ENCODE measurements at regions not wholly inside any gene's neighbourhood (a gene's known extent, or its start where the extent isn't known, plus 50 kb on each side); places are given as distances from the start of the nearest gene placed in this dataset.

DNA sequence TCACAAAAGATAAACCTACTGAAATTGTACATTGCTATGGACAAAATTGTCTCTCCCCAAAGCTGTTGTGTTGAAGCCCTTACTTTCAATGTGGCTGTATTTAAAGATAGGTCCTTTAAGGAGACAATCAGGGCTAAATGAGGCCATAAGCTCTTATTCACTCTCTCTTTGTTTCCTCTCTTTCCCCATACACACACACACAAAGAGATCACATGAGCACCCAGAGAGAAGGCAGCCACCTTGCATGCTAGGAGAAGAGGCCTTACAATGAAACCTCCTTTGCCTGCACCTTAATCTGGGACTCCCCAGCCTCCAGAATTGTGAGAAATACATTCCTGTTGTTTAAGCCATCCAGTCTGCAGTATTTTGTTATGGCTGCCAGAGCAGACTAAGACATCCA, 1295.6 kb upstream of the CDH6 start:
- H3K27ac ChIP-seq (ENCODE audit: low read depth, low read length, poor library complexity, severe bottlenecking) = no peak overlapping the region
- H4K20me1 ChIP-seq (ENCODE audit: insufficient read depth, low read length) = no peaks in the 10 kb centered on the region
- no peaks in the 10 kb centered on the region for H3K4me1 ChIP-seq (ENCODE audit: insufficient read depth, low read length, poor library complexity, severe bottlenecking)
- H3K9me3 ChIP-seq (ENCODE audit: low read length) = no peaks in the 10 kb centered on the region
- no peak overlapping the region for H3K4me2 ChIP-seq (ENCODE audit: low read length)
- intact Hi-C loops (cut with micrococcal nuclease; ENCODE audit: unreplicated experiment) = no loop called here
- CTCF ChIA-PET (ENCODE audit: unreplicated experiment) = no interaction called here
- no TSS peak for BruUV-seq (replicated peaks)
- H3K79me2 ChIP-seq (ENCODE audit: insufficient read depth, low read depth, low read length) = no peaks in the 10 kb centered on the region
- no peaks in the 10 kb centered on the region for H3K36me3 ChIP-seq (ENCODE audit: insufficient read depth, low read length)
- no peak overlapping the region for H2AFZ ChIP-seq (ENCODE audit: low read length)
- DNase-seq (ENCODE audit: low spot score) = no peak
- H3K4me3 ChIP-seq (ENCODE audit: low read depth, low read length, poor library complexity, severe bottlenecking) = no peak overlapping the region
- POLR2A ChIA-PET = interaction anchor here (0.6 kb wide), 1 partner anchor 53 kb away, joined by 3 read pairs; no protein-coding TSS in a partner anchor
- no peaks in the 10 kb centered on the region for H3K9me2 ChIP-seq (ENCODE audit: insufficient read depth, low read length)
- TF ChIP-seq, protein P1, sequence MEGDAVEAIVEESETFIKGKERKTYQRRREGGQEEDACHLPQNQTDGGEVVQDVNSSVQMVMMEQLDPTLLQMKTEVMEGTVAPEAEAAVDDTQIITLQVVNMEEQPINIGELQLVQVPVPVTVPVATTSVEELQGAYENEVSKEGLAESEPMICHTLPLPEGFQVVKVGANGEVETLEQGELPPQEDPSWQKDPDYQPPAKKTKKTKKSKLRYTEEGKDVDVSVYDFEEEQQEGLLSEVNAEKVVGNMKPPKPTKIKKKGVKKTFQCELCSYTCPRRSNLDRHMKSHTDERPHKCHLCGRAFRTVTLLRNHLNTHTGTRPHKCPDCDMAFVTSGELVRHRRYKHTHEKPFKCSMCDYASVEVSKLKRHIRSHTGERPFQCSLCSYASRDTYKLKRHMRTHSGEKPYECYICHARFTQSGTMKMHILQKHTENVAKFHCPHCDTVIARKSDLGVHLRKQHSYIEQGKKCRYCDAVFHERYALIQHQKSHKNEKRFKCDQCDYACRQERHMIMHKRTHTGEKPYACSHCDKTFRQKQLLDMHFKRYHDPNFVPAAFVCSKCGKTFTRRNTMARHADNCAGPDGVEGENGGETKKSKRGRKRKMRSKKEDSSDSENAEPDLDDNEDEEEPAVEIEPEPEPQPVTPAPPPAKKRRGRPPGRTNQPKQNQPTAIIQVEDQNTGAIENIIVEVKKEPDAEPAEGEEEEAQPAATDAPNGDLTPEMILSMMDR (conservative IDR thresholded peaks at IDR 0.05; ENCODE audit: low read length) = no peak

DNA sequence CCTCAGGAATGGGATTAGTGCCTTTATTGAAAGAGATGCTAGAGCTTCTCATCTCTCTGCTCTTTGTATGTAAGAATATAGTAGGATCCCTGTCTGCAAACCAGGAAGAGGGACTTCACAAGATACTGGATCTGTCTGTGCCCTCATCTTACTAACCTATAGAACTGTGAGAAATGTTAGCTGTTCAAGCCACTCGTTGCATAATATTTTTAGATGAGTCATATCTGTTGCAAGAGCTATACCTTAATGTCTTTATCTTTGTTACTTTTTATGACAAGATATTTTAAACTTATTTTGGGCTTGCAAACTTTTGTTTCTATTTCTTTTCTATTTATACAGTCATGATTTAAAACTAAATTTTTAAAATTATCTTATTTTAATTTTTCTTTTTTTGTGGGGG, 1296.8 kb upstream of the CDH6 start:
- no peaks in the 10 kb centered on the region for H3K36me3 ChIP-seq (ENCODE audit: insufficient read depth, low read length)
- DNase-seq (ENCODE audit: low spot score) = no peak
- BruUV-seq (replicated peaks) = no TSS peak
- no peak overlapping the region for H3K4me3 ChIP-seq (ENCODE audit: low read depth, low read length, poor library complexity, severe bottlenecking)
- ChIA-PET POLR2A (no interaction called here), CTCF (ENCODE audit: unreplicated experiment) (no interaction called here)
- no peak overlapping the region for H3K4me2 ChIP-seq (ENCODE audit: low read length)
- H2AFZ ChIP-seq (ENCODE audit: low read length) = no peak overlapping the region
- no peaks in the 10 kb centered on the region for H3K9me3 ChIP-seq (ENCODE audit: low read length)
- H3K4me1 ChIP-seq (ENCODE audit: insufficient read depth, low read length, poor library complexity, severe bottlenecking) = no peaks in the 10 kb centered on the region
- H3K27ac ChIP-seq (ENCODE audit: low read depth, low read length, poor library complexity, severe bottlenecking) = no peak overlapping the region
- no peaks in the 10 kb centered on the region for H3K79me2 ChIP-seq (ENCODE audit: insufficient read depth, low read depth, low read length)
- H3K9me2 ChIP-seq (ENCODE audit: insufficient read depth, low read length) = no peaks in the 10 kb centered on the region
- H4K20me1 ChIP-seq (ENCODE audit: insufficient read depth, low read length) = no peaks in the 10 kb centered on the region
- intact Hi-C loops (cut with micrococcal nuclease; ENCODE audit: unreplicated experiment) = no loop called here
- TF ChIP-seq, protein P1 (conservative IDR thresholded peaks at IDR 0.05; ENCODE audit: low read length) = no peak
- TF ChIP-seq EZH2phosphoT487 (IDR thresholded peaks at IDR 0.05; ENCODE audit: borderline replicate concordance, low read depth, low read length) = no peak

DNA sequence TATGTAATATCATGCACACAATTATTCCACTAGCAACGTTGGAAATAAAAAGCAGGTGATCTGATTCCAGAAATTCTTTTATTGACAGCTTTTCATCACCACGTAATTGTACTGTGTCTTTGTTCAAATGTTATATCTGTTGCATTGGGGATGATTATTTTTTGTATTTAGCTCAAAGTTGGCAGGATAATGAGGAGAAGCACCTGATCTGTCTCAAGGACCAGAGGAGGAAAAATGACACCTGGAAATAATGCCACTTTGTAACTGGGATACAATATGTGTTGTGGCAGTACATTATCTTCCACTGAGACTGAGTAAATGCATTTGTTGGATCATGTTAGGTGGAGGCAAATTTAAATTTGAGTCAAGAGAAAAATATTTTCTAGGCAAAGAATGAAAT, 1298.8 kb upstream of the CDH6 start:
- ChIA-PET CTCF (ENCODE audit: unreplicated experiment) (no interaction called here), POLR2A (interaction anchor here (0.6 kb wide), 1 partner anchor 436 kb away, joined by 4 read pairs; no protein-coding TSS in a partner anchor)
- H3K79me2 ChIP-seq (ENCODE audit: insufficient read depth, low read depth, low read length) = no peaks in the 10 kb centered on the region
- DNase-seq (ENCODE audit: low spot score) = no peak
- H3K4me3 ChIP-seq (ENCODE audit: low read depth, low read length, poor library complexity, severe bottlenecking) = no peak overlapping the region
- H3K9me2 ChIP-seq (ENCODE audit: insufficient read depth, low read length) = no peaks in the 10 kb centered on the region
- H3K36me3 ChIP-seq (ENCODE audit: insufficient read depth, low read length) = no peaks in the 10 kb centered on the region
- TF ChIP-seq, protein P1 (conservative IDR thresholded peaks at IDR 0.05; ENCODE audit: low read length) = no peak
- TF ChIP-seq EZH2phosphoT487 (IDR thresholded peaks at IDR 0.05; ENCODE audit: borderline replicate concordance, low read depth, low read length) = no peak
- no peaks in the 10 kb centered on the region for H3K9me3 ChIP-seq (ENCODE audit: low read length)
- H3K4me2 ChIP-seq (ENCODE audit: low read length) = no peak overlapping the region
- intact Hi-C loops (cut with micrococcal nuclease; ENCODE audit: unreplicated experiment) = no loop called here
- H2AFZ ChIP-seq (ENCODE audit: low read length) = no peak overlapping the region
- H3K27ac ChIP-seq (ENCODE audit: low read depth, low read length, poor library complexity, severe bottlenecking) = no peak overlapping the region
- BruUV-seq (replicated peaks) = no TSS peak
- no peaks in the 10 kb centered on the region for H3K4me1 ChIP-seq (ENCODE audit: insufficient read depth, low read length, poor library complexity, severe bottlenecking)
- H4K20me1 ChIP-seq (ENCODE audit: insufficient read depth, low read length) = no peaks in the 10 kb centered on the region

All from OCI-LY7 (cell line).